Transverse colon (tissue), 4 donors: ENCODE measurements at regions not wholly inside any gene's neighbourhood (a gene's known extent, or its start where the extent isn't known, plus 50 kb on each side); places are given as distances from the start of the nearest gene placed in this dataset.

Experiments used
- CTCF ChIP-seq, 5 experiments: fragments of 200-600 bp in 3 of 5; fragments of 450-650 bp in 2 of 5; sonication (generic) in 3 of 5; IDR thresholded peaks; 1 replicate in 2 of 5; 2 replicates in 3 of 5; pipeline ENCODE4 v1.5.1; 2016 to 2017; ENCODE audit warnings: antibody characterized with exemption in 5 of 5, inconsistent platforms in 3 of 5, mild to moderate bottlenecking in 2 of 5, moderate library complexity in 1 of 5
- POLR2AphosphoS5 ChIP-seq, 3 donors: sonication (generic); formaldehyde crosslinking; IDR thresholded peaks; one replicate each; pipeline ENCODE4 v1.6.1; 2016; ENCODE audit warnings: antibody characterized with exemption in 3 of 3

DNA sequence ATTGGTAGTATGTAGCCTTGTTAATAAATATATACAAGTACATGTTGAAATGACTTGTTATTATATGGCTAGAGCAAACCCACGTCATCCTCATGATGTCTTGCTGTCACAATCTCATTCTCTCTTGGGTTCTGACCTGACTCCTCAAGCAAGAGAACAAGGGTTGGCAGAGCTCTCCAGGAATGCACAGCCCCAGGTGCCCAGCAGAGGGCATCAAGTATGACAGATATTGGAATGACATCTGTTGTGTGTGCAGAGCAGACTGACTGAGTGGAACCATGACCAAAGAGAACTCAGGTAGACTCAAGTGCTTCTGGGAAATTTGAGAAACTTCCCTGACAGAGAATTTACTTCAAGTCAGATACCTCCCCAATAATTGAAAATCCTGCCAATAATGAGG, 90.6 kb downstream of the PAX1 start:
- TF ChIP-seq CTCF (IDR thresholded peaks at IDR 0.05) (no peak), POLR2AphosphoS5 (IDR thresholded peaks at IDR 0.05) (no peak)
